ENCODE measurements at regions not wholly inside any gene's neighbourhood (a gene's known extent, or its start where the extent isn't known, plus 50 kb on each side); places are given as distances from the start of the nearest gene placed in this dataset.

DNA sequence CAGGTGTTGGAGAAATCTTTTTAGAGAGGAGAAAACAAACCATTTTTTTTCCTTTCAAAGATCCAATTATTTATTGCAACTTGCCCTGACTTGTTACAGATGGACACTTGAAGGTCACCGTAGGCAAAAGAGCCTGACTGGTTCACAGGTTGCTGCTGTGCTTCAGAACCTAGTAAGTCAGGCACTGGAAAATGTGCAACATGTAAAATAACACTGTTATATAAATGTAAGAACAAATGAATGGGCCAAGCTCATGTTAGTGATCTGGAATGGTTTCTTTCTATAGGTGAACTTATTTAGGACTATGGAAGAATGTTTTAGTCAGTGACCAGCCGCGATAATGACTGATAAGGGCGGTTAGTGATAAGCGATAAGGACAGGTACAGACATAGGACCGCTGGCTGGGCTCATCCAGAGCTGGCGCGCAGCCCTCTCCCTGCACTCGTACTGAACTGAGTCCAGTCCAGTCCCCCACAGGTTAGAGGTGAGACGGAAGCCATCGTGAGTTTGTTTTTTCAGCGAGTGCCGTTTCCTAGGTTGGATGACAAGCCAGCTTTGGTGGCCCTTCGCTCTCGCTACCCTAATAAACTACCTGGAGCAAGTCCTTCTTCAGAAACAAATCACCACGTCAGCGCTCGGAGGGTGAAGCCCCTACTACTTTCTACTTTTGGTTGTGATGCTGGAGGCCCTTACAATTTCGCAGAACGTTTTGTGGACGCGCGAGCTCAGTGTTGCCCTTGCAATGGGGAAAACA lies 94.4 kb upstream of the PRDM1 start:
- no peak for DNase-seq (ENCODE audit: low read depth, low spot score)

DNA sequence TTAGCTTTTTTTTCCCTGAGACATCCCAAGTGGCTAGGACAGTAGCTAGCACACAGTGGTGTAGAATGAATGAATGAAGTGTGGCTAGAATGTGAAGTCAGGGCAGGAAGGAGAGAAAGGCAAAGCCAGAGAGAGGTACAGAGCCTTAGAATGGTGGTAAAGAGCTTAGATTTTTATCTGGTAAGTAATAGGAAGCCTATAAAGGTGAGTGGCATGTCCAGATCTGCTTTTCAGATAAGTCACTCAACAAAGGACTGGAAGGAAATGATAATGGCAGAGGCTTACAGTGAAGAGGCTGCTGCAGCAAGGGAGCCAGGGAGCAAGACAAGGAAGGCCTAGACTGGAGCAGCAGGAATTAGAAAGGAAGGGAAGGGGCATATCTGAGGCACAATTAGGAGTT lies 96.0 kb upstream of the PRDM1 start:
- DNase-seq (ENCODE audit: low read depth, low spot score), result no peak

DNA sequence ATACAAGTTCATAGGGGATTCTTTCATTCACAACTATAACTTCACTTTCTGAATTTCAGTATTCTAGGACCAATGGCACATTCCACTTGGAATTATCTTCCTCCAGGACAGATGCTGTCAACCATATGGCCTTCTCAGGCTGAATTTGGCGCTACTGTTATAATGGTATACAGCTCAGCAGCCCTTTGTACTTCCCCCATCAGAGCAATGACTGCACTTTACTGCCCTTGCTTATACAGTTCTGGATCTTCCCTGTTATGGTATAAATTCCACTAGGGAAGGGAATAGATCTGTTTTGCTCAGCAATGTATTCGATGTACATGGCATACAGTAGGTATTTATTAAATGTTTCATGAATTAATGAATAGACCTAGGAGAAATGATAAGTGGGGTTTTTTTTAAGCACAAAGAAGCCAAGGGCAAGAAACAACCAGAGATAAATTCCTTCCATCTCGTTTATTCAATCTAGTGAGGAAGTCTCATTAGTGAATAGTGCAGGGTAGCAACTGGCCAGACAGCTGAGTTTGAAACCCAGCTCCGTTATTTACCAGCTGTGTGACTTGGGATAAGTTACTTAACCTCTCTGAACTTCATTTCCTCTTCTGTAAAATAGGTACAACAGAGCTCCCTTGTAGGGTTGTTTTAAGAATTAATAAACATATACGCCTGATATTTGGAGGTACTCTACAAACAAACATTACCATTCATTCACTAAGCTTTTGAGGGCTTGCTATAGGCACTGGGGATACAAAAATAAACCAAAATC lies 97.1 kb upstream of the PRDM1 start:
- DNase-seq (ENCODE audit: low read depth, low spot score), result no peak

DNA sequence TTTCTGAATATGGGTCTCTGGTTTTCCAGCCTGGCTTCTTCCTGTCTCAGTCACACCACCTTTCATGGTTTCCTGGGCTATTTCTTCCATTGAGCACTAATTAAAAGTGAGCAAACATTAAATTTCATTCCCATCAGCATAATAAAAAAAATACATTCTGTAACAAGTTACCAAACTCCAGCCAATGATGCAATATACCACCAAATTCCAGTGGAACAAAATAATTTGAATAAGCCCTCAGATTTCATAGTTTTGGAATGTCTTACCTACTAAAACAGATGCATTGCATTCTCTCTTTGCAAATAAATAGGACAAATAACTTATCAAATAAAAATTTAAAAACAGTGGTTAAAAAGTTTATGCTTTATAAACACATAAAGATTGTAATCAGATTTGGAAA lies 97.8 kb upstream of the PRDM1 start:
- no peak for DNase-seq (ENCODE audit: low read depth, low spot score)

DNA sequence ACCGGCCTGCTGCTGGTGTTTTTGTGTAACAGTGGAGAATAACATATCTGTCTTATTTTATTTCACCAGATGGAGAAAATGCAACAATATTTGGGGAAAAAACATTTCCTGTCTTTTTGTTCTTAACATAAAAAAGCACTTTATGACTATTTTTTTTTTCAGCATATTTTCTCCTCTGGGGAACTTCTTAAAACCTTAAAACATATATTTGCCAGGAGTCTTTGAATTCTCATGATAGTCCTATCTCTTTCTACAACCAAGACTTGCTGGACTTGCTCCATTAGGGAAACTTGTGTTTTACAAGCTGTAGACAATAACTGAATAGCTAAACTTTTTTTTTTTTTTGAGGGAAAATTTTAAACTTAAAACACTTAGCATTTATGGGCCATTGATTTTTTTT lies 98.6 kb upstream of the PRDM1 start:
- no peak for DNase-seq (ENCODE audit: low read depth, low spot score)

DNA sequence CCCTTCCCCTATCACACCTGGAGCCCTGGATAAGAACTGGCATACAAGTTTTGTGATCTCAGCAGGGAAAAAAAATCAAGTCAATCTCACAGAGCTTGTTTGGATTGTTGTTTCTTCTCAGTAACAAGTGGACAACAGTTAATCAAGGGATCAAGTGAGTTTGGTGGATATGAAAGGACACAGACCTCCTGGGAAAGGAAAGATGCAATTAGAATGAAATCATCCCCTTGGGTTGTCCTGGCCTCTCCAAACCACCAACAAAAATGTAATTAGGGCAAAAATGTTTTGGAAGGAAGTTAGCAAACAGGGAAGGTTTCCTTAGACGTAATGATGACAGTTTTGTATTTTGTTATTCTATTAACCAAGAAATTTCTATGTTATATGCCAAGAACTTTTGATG lies 99.1 kb upstream of the PRDM1 start:
- no peak for DNase-seq (ENCODE audit: low read depth, low spot score)

DNA sequence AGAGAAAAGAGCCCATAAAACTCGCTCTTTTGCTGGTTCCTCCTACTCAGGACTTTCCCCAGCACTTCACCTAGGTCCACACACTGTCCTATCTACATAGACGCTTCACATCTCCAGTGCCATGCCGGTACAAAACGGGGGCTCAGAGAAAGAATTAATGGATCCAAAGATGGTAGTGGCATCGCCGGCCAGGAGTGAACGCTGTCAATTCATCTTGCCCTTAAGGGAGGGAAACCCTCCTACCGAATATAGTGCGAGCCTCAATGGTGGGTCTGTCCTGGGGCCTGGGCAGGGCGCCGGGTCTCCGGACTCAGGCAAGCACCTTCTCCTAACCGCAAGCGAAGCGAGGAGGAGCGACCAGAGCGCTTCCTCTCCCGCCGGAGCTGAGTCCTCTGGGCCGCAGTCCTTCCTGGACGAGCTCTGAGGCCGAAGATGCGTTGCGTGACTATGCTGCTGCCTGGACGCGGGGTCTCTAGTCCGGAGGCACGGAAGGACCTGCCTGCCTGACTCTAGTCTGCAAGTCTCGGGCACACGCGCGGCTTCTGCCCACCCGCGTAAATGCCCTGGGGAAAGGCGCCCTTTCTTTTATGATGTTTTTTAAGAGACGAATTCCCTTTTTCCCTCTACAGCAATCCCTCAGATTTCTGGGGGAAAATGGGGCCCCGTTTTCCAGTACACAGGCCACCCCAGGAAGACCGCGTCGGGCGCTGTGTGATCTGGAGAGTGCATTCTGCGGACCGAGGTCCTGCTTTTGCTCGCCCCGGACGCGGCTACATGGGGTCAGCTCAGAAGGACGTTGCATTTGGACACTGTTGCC lies 100.1 kb upstream of the PRDM1 start:
- DNase-seq (ENCODE audit: low read depth, low spot score), result no peak

DNA sequence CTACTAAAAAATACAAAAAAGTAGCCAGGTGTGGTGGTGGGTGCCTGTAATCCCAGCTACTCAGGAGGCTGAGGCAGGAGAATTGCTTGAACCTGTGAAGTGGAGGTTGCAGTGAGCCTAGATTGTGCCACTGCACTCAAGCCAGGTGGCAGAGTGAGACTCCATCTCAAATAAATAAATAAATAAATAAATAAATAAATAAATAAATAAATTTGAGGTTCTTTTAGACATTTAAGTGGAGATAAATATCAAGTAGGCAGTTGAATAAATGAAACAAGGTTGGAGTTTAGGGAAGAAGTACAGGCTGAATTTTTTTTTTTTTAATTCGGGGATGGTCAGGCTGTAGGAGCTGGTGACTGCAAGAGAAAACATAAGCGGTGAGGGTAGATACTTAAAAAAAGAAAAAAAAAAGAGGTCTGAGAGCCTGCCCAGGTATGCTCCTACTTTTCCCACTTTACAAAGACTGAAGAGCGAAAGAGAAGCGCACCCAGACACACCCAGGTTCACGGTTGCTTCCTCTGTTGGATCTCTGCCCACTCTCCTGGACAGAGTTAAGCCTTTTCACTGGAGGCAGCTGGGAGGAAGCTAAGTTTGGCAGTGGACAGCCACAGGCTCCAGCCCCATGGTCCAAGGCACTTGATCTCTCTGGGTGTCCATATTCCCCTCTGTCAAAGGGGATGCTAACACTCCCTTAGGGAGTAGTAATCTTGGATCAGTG lies 100.9 kb upstream of the PRDM1 start:
- no peak for DNase-seq (ENCODE audit: low read depth, low spot score)

DNA sequence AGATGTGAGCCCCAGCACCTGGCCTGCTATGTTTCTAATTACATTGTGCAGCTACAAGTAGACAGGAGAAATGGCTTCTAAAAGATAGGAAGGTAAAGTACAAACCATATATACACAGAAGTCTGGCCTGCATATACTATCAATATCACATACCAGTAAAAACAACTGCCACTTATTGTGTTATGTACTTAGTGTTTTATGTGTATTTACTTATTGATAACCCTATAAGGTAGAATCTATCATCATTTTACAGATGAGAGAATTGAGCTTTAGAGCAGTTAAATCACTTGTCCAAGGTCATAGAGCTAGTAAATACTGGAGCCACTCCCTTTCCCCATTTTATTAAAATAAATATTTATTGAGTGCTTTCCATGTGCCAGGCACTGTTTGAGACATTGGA lies 102.4 kb upstream of the PRDM1 start:
- no peak for DNase-seq (ENCODE audit: low read depth, low spot score)

DNA sequence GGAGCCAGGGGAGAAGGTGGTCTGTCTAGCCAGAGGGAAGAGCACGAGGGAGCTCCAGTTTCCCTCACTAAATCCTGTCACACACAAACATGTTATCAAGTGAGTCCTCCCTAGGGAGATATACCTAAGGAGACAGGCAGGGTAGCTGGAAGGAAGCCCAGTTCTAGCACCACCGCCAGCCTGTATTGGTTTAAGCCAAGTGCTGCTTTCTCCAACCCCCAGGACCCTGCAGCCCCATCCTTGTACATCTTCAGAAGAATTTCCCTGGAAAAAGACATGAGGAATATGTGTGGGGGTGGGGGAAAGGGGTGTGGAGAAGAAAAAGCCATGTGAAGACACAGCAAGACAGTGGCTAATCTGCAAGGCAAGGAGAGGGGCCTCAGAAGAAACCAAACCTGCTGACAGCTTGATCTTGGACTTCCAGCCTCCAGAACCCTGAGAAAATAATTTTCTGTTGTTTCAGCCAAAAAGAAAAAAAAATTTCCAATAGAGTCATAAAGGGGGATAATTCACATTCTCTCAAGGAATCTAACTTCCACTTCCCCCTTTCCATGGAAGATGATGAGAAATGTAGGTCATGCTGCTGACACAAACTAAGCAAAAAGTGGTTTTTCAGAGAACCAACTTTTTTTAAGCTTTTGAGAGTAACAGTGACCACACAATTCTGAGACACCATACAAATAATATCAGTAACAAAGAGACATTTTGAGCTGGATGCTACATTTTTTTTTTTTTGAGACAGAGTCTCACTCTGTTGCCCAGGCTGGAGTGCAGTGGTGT lies 103.2 kb upstream of the PRDM1 start:
- DNase-seq (ENCODE audit: low read depth, low spot score), result no peak

DNA sequence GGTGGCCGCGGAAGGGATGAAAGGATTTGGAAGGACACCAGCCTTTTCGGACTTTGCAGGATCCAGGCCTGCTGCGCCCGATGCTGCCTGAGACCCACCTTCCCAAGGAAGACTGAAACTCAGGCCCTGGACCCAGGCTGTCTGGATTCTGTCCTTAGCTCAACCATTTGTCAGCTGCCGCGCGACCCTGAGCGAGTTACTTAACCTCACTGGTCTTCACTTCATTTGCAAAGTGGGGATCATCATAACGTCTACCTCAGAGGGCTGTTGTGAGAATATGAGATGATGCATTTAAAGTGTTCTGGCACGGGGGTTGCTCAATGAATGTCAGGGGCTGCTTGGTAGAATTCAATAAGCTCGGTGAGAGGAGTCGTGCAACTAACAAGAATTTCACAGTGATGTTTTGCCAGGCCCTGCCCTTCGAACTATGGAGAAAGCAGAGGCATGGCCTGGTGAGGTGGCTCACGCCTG lies 104.2 kb upstream of the PRDM1 start:
- no peak for DNase-seq (ENCODE audit: low read depth, low spot score)

DNA sequence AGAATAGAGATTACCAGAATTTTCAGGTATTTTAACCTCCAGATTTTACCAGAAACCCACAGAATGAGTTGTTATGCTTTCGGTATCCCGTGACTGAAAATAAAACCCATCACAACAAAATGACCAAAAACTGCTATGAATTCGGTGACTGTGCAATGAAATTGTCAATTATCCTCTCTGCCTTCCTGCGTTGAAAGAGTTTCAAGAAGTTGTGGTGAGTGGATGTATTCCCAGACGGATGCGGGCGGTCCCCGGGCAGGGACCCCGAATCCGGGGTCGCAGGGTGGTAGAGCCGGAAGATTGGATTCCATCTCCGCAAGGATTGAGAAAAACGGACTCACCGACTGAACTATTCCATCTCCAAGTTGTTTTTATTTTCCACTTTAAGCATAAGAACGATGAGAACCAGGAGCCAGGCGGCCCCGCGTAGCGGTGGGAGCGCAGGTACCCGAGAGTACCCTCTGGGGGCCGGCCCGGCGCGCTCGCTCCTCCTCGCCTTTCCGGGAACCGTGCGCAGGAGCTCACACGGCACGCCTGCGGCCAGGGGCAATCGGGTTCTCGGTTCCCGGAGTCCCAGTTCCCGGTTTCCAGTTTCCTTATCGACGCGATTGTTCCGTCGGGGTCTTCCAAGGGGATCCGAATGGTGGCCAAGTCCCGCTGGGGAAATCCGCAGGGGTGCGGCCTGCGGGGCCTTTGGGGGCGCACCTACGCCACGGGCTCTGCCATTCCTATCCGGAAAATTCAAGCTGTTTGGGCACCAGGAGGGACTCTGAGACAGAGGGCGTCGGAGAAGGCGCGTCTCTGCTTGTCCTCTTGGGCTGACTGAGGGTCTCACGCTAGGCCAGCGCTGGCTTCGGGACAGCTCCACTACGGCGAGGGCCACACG lies 104.9 kb upstream of the PRDM1 start:
- DNase-seq (ENCODE audit: low read depth, low spot score), result no peak

DNA sequence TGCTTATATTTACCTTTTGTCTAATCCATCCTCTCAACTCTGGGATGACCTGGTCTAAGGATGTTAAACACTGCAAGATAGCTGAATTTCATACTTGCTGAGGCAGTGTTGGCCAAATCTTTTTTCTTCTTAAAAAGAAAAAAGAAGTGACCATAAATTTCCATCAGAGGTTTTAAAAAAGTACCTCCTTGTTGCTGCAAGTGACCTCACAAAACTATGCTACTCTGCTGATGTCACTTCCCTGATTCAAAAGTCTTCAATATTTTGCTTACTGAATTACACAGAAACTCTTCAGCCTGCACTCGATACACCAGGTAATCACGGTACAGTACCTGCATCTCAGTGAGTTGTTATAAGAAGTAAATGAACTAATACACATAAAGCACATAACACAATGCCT lies 107.2 kb upstream of the PRDM1 start:
- DNase-seq (ENCODE audit: low read depth, low spot score), result no peak

DNA sequence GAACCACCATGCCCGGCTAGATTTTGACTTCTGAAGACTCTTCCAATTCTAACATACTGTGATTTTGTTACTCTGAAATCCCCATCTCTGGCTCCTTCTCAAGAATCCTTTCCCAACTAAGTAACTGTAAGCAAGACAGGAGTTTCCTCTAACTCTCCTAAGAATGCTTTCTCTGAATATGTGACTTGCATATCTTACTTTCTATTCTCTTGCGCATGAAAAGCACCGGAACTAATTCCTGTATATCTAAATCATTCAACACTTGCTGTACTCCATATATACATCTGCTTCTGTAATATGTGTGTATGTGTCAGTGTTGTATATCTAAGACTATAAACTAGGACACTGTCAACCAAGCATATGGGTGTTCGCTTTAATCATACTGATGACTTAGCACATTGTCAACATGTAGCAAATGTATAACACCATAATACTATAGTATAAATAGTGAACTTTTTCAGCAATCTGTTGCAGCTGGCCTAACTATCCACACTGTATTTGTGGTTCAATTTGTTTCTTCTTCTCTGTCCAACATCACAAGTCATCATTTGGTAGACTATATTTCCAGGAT lies 108.1 kb upstream of the PRDM1 start:
- no peak for DNase-seq (ENCODE audit: low read depth, low spot score)

DNA sequence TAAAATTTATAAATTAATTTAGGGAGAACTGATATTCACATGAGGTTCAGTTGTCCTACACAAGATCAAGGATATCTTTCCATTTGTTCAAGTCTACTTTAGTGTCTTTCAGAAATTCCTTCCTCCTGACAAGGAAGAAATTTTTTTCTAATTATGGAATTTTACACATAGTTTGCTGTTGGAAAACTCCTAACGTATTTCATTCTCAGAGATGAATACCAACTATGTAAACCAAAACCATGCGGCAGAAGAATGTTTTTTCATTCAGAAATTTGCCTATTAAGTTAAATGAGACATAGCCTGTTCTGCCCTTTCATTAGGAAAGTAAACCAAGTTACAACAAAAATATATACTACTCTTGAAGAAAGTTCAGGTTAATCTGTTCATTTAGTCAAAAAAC lies 111.2 kb upstream of the PRDM1 start:
- DNase-seq (ENCODE audit: low read depth, low spot score), result no peak

DNA sequence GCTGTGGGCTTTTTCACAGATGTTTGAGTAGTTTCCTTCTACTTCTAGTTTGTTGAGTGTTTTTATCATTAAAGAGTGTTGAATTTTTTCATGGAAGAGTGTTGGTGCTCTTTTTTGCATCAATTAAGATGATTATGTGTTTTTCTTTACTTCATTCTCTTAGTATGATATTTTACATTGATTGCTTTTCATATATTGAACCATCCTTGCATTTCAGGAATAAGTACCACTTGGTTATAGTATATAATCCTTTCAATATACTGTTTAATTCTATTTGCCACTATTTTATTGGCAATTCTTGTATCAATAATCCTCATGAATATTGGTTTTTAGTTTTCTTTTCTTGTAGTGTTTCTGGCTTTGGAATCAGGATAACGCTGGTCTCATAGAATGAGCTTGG lies 113.7 kb upstream of the PRDM1 start:
- DNase-seq (ENCODE audit: low read depth, low spot score), result no peak

DNA sequence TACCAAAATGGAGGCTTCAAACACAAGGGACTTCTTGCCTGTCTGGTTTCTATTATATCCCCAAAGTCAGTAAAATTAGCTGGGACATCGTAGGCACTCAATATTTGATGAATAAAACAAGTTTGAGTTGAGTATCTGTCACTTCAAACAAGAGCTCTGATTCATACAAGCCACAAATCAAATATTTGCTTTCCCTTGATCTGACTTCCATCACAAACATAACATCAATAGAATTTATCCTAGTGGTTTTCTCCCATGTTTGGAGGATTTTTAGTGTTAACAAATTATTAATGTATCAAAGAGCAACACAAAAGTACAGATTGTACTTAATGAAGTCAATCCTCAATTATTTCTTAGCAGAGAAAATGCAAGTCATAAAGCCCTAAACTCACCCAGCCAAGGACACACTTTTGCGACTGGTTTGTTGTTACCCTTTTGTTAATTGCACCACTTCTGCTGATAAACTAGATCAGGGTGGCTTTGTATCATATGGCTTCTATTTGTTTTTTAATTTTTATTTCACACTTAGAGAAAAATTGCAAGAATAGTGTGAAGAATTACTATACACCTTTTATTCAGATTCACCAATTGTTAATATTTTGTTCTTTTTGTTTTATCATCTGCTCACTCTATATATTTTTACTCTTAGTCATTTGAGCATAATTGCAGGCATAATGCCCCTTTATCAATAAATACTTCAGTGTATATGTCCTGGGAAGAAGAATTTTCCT lies 117.4 kb upstream of the PRDM1 start:
- DNase-seq (ENCODE audit: low read depth, low spot score), result no peak

DNA sequence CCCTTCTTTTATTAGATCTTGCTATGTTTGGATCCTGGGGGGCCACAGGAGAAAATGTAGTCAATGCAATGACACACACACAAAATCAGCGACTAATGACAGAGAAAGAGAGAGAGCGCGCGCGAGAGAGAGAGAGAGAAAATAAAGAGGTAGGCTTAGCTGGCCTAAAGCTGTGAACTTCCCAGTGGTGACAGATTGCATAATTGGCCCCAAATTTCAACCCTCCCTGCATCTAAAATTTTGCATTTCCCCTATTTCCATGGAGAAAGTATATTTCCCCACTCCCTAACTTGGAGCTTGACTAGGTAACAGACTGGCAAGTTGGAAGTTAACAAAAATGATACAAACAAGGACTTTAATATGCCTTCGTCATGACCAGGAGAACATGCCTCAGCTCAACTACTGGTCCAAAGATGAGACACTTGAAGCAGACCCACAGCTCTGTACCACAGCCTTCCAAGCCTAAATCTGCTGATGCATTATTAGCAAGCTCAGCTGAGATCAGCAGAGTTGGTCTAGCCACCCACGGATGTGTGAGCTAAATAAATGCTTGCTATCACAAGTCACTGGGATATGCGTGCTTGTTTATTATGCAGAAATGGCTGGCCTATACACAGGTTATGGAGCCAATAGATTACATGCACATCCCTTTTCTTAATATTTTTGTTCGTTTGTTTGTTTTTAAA lies 118.1 kb upstream of the PRDM1 start:
- no peak for DNase-seq (ENCODE audit: low read depth, low spot score)
